Esophagus squamous epithelium (tissue), 5 donors: ENCODE measurements at regions not wholly inside any gene's neighbourhood (a gene's known extent, or its start where the extent isn't known, plus 50 kb on each side); places are given as distances from the start of the nearest gene placed in this dataset.

Experiments
- DNase-seq: peaks from one replicate; lab custom pipeline; 2025; lab: John Stamatoyannopoulos, UW
- H3K27ac ChIP-seq, 4 donors: fragments of 200-600 bp; sonication (generic); one replicate each; pipeline ENCODE4 v1.5.1; 2016 to 2019; ENCODE audit warnings: mild to moderate bottlenecking in 1 of 4
- H3K27me3 ChIP-seq, 4 donors: fragments of 200-600 bp; sonication (generic); 1 replicate in 3 of 4; 2 replicates in 1 of 4; pipeline versions ENCODE4 v1.5.1 to v1.6.0; 2017 to 2021; ENCODE audit warnings: antibody characterized with exemption in 1 of 4
- H3K36me3 ChIP-seq, 3 donors: fragments of 200-600 bp; sonication (generic); one replicate each; pipeline ENCODE4 v1.5.1; 2016 to 2019
- H3K4me1 ChIP-seq, 3 donors: fragments of 200-600 bp; sonication (generic); one replicate each; pipeline ENCODE4 v1.5.1; 2017 to 2019
- H3K4me3 ChIP-seq, 4 donors: fragments of 200-600 bp; sonication (generic); 1 replicate in 3 of 4; 2 replicates in 1 of 4; pipeline ENCODE4 v1.5.1; 2016 to 2019; ENCODE audit warnings: mild to moderate bottlenecking in 2 of 4, moderate library complexity in 1 of 4
- H3K9me3 ChIP-seq, 3 donors: fragments of 200-600 bp; sonication (generic); one replicate each; pipeline ENCODE4 v1.5.1; 2016 to 2019
- POLR2A ChIP-seq, 4 donors: fragments of 450-650 bp; IDR thresholded peaks; one replicate each; pipeline ENCODE4 v1.6.1; 2017; ENCODE audit warnings: antibody characterized with exemption in 4 of 4, mild to moderate bottlenecking in 4 of 4, moderate library complexity in 3 of 4
- WGBS, 2 donors: methylation state at CpG; one replicate each; pipeline ENCODE4 v1.1.5; 2018; 5-methylcytosine and 5-hydroxymethylcytosine counted together
- intact Hi-C: fragments of 100-400 bp; cut with DNase I; formaldehyde crosslinking; loops from one replicate; pipeline ENCODE4 v1.15.0; 2022
- TF ChIP-seq, protein P1 (sequence below), 6 experiments: fragments of 450-650 bp in 4 of 6; fragments of 200-600 bp in 2 of 6; sonication (generic) in 2 of 6; IDR thresholded peaks; one replicate each; pipeline ENCODE4 v1.5.1; 2016 to 2019; ENCODE audit warnings: antibody characterized with exemption in 6 of 6, mild to moderate bottlenecking in 4 of 6, moderate library complexity in 4 of 6
- donor health status: DM: yes; HTN: yes; CAD: no.

DNA sequence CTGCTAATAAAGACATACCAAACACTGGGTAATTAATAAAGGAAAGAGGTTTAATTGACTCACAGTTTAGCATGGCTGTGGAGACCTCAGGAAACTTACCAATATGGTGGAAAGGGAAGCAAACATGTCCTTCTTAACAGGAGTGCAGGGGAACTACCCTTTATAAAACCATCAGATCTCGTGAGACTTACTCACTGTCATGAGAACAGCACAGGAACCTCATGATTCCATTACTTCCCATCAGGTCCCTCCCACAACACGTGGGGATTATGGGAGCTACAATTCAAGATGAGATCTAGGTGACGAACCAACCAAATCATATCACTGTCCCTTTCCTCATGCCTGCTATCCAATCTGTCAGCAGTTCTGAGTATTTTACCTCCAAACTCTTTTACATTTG is 586.7 kb downstream of the TDRD15 start:
- TF ChIP-seq, protein P1, sequence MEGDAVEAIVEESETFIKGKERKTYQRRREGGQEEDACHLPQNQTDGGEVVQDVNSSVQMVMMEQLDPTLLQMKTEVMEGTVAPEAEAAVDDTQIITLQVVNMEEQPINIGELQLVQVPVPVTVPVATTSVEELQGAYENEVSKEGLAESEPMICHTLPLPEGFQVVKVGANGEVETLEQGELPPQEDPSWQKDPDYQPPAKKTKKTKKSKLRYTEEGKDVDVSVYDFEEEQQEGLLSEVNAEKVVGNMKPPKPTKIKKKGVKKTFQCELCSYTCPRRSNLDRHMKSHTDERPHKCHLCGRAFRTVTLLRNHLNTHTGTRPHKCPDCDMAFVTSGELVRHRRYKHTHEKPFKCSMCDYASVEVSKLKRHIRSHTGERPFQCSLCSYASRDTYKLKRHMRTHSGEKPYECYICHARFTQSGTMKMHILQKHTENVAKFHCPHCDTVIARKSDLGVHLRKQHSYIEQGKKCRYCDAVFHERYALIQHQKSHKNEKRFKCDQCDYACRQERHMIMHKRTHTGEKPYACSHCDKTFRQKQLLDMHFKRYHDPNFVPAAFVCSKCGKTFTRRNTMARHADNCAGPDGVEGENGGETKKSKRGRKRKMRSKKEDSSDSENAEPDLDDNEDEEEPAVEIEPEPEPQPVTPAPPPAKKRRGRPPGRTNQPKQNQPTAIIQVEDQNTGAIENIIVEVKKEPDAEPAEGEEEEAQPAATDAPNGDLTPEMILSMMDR (IDR thresholded peaks at IDR 0.05): no peak
- no peak for TF ChIP-seq POLR2A (IDR thresholded peaks at IDR 0.05)
- Histone ChIP-seq H3K4me1 (no peaks in the 10 kb centered on the region), H3K4me3 (no peak overlapping the region), H3K27ac (no peak overlapping the region), H3K27me3 (no peaks in the 10 kb centered on the region), H3K36me3 (no peaks in the 10 kb centered on the region), H3K9me3 (no peaks in the 10 kb centered on the region)
- intact Hi-C loops: no loop called here
- WGBS, 2 donors: 52 to 55% methylated on average over 3 of the region's 3 CpGs
- DNase-seq: no peak

DNA sequence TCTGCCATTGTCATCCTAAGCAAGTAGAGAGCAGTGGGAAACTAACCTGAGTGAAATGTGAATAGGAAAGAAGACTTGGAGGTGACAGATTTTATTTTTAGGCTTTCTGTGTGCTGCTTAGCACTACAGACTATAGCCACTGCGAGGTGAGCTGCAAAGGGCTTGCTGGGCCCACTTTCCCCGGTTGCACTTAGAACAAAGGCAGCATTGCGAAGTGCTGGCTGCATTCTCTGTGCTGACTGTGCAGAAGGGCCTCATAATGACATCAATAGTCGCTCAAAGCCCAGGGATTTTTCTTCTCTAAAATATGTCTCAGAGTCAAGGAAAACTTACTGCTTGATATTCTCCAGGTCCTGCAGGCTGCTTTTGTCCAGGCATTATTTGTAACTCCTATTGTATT is 592.1 kb downstream of the TDRD15 start:
- no peak overlapping the region for H3K4me3 ChIP-seq
- no peak overlapping the region for H3K27ac ChIP-seq
- TF ChIP-seq, protein P1 (IDR thresholded peaks at IDR 0.05): no peak
- TF ChIP-seq POLR2A (IDR thresholded peaks at IDR 0.05): no peak
- intact Hi-C loops: no loop called here
- 34 to 37% methylated on average over 4 of the region's 4 CpGs for WGBS, 2 donors
- H3K27me3 ChIP-seq: no peaks in the 10 kb centered on the region
- H3K9me3 ChIP-seq: no peaks in the 10 kb centered on the region
- H3K36me3 ChIP-seq: no peaks in the 10 kb centered on the region
- no peaks in the 10 kb centered on the region for H3K4me1 ChIP-seq
- no peak for DNase-seq

DNA sequence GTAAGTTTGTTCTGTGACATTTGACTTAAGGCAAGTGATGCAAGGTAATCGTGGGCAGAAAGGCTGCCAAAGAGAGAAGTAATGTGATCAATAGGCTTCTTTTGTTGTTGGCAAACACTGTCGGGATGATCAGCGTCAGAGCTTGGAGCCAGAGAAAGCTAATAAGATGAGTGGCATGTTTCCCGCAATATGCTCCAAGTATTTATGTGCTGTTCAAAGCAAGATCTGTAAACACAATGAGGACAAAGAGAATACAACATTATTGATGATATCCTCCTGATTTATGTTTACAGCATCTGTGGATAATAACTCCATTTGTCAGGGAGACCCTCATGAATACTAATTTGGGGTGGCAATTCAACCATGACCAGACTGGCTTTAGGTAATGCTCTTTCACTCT is 603.3 kb downstream of the TDRD15 start:
- no peaks in the 10 kb centered on the region for H3K36me3 ChIP-seq
- no peaks in the 10 kb centered on the region for H3K4me1 ChIP-seq
- WGBS, 2 donors: 29 to 31% methylated on average over 4 of the region's 4 CpGs
- intact Hi-C loops: no loop called here
- no peaks in the 10 kb centered on the region for H3K27me3 ChIP-seq
- H3K4me3 ChIP-seq: no peak overlapping the region
- H3K27ac ChIP-seq: no peak overlapping the region
- TF ChIP-seq POLR2A (IDR thresholded peaks at IDR 0.05): no peak
- TF ChIP-seq, protein P1 (IDR thresholded peaks at IDR 0.05): no peak
- no peak for DNase-seq
- H3K9me3 ChIP-seq: no peaks in the 10 kb centered on the region

DNA sequence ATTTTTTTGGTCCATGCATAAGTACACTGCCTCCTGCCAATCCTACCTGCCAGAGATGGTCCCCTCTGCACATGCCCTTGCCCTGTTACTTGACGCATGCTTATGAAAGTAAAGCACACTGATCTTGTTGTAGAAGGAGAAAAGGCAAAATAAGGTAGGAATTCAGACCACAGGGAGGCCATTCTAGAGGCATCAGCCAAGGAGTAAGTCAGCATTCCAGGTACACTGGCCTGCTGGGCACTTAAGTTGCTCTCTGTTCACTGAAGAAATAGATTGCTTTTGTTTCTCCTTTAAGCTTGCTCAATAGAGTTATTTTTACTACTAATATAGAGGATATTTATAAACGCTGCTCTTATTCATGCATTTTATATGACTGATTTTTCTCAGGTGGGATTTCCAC is 604.4 kb downstream of the TDRD15 start:
- no peaks in the 10 kb centered on the region for H3K36me3 ChIP-seq
- WGBS, 2 donors: 86 to 93% methylated on average over 2 of the region's 2 CpGs
- no peak overlapping the region for H3K4me3 ChIP-seq
- no peaks in the 10 kb centered on the region for H3K4me1 ChIP-seq
- intact Hi-C loops: no loop called here
- H3K27ac ChIP-seq: no peak overlapping the region
- H3K27me3 ChIP-seq: no peaks in the 10 kb centered on the region
- no peak for DNase-seq
- no peak for TF ChIP-seq POLR2A (IDR thresholded peaks at IDR 0.05)
- TF ChIP-seq, protein P1 (IDR thresholded peaks at IDR 0.05): no peak
- H3K9me3 ChIP-seq: no peaks in the 10 kb centered on the region

DNA sequence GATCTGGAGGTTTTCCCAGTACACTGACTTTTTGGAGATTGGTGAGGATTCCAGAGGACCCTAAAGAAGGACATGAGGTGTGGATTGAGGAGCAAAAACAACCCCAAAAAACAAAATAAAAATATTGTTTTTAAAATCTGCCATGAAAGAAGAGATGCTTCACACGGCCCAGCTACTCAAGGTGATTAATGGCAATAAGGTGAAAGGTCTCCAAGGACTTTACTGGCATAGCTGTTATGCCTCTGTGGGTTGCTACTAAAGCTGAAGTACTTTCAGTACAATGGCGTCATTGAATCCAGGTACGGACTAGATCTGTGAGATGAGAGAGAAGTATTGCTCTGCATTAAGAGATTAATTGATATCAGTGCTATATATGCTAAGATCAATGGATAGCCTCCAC is 606.4 kb downstream of the TDRD15 start:
- H3K36me3 ChIP-seq: no peaks in the 10 kb centered on the region
- H3K4me1 ChIP-seq: no peaks in the 10 kb centered on the region
- no peak overlapping the region for H3K4me3 ChIP-seq
- TF ChIP-seq, protein P1 (IDR thresholded peaks at IDR 0.05): no peak
- no peak for TF ChIP-seq POLR2A (IDR thresholded peaks at IDR 0.05)
- DNase-seq: no peak
- intact Hi-C loops: no loop called here
- 59 to 61% methylated on average over 3 of the region's 3 CpGs for WGBS, 2 donors
- no peak overlapping the region for H3K27ac ChIP-seq
- H3K9me3 ChIP-seq: no peaks in the 10 kb centered on the region
- H3K27me3 ChIP-seq: no peaks in the 10 kb centered on the region
